ENCODE measurements at regions not wholly inside any gene's neighbourhood (a gene's known extent, or its start where the extent isn't known, plus 50 kb on each side); places are given as distances from the start of the nearest gene placed in this dataset.

GRCh38 chr18:22513721-22514481 lies 96.2 kb upstream of the CTAGE1 start:
- TF ChIP-seq CTCF (conservative IDR thresholded peaks at IDR 0.05; ENCODE audit: low read length), result no peak
- no peak overlapping the region for H3K4me3 ChIP-seq (ENCODE audit: low read length)
- DNase-seq (ENCODE audit: low read depth), result no peak

- no peak overlapping the region for H3K4me3 ChIP-seq (ENCODE audit: low read length)
- DNase-seq (ENCODE audit: low read depth), result no peak
- no peak for TF ChIP-seq CTCF (conservative IDR thresholded peaks at IDR 0.05; ENCODE audit: low read length)
These were observed 96.9 kb upstream of the CTAGE1 start for GRCh38 chr18:22514655-22515054.

GRCh38 chr18:22515250-22515649 lies 97.5 kb upstream of the CTAGE1 start:
- TF ChIP-seq CTCF (conservative IDR thresholded peaks at IDR 0.05; ENCODE audit: low read length), result no peak
- no peak for DNase-seq (ENCODE audit: low read depth)
- no peak overlapping the region for H3K4me3 ChIP-seq (ENCODE audit: low read length)

GRCh38 chr18:22517356-22517755 lies 99.6 kb upstream of the CTAGE1 start:
- no peak for TF ChIP-seq CTCF (conservative IDR thresholded peaks at IDR 0.05; ENCODE audit: low read length)
- peak; percentile 45 for DNase-seq (ENCODE audit: low read depth)
- no peak overlapping the region for H3K4me3 ChIP-seq (ENCODE audit: low read length)

GRCh38 chr18:22521026-22521707 lies 103.5 kb upstream of the CTAGE1 start:
- no peak for TF ChIP-seq CTCF (conservative IDR thresholded peaks at IDR 0.05; ENCODE audit: low read length)
- no peak for DNase-seq (ENCODE audit: low read depth)
- no peak overlapping the region for H3K4me3 ChIP-seq (ENCODE audit: low read length)

GRCh38 chr18:22523481-22523880 lies 105.8 kb upstream of the CTAGE1 start:
- no peak overlapping the region for H3K4me3 ChIP-seq (ENCODE audit: low read length)
- no peak for TF ChIP-seq CTCF (conservative IDR thresholded peaks at IDR 0.05; ENCODE audit: low read length)

GRCh38 chr18:22524783-22525182 lies 107.1 kb upstream of the CTAGE1 start:
- no peak for TF ChIP-seq CTCF (conservative IDR thresholded peaks at IDR 0.05; ENCODE audit: low read length)
- no peak overlapping the region for H3K4me3 ChIP-seq (ENCODE audit: low read length)
- no peak for DNase-seq (ENCODE audit: low read depth)

More at GRCh38 chr18:22523481-22523880, 105.8 kb upstream of the CTAGE1 start:
- DNase-seq (ENCODE audit: low read depth), result no peak
